Fibroblast of skin of right quadriceps (primary cell): ENCODE measurements at regions not wholly inside any gene's neighbourhood (a gene's known extent, or its start where the extent isn't known, plus 50 kb on each side); places are given as distances from the start of the nearest gene placed in this dataset.
"Not testable (repeated sequence)": the region's sequence is repeated elsewhere in the genome, so short reads cannot be mapped to it uniquely, and the experiment has no call there.

Source experiments
- DNase-seq: peaks from one replicate; pipeline ENCODE4 v3.0.0-alpha.2; 2013

GRCh38 chr7:20083781-20084180, 133.4 kb downstream of the MACC1 start:
- peak; percentile 52 for DNase-seq

- DNase-seq, result no peak
Observed at GRCh38 chr7:20079080-20079479, 138.1 kb downstream of the MACC1 start.

- no peak for DNase-seq
Observed at GRCh38 chr7:20076835-20077234, 140.3 kb downstream of the MACC1 start.

GRCh38 chr7:20075992-20076820, 141.0 kb downstream of the MACC1 start:
- peak; percentile 5 for DNase-seq

- no peak for DNase-seq
Observed at GRCh38 chr7:20075440-20075839, 141.7 kb downstream of the MACC1 start.

GRCh38 chr7:20068004-20068403, 149.2 kb downstream of the MACC1 start:
- not testable (repeated sequence) for DNase-seq

- peak; percentile 83 for DNase-seq
Observed at GRCh38 chr7:20064974-20065862, 152.0 kb downstream of the MACC1 start.

- peak; percentile 29 for DNase-seq
Observed at GRCh38 chr7:20064181-20064970, 152.8 kb downstream of the MACC1 start.

GRCh38 chr7:20063644-20064043, 153.5 kb downstream of the MACC1 start:
- no peak for DNase-seq

- no peak for DNase-seq
Observed at GRCh38 chr7:20062932-20063331, 154.3 kb downstream of the MACC1 start.

- DNase-seq, result no peak
Observed at GRCh38 chr7:20053334-20054104, 163.7 kb downstream of the MACC1 start.

GRCh38 chr7:20050241-20050966, 166.8 kb downstream of the MACC1 start:
- no peak for DNase-seq

- DNase-seq, result no peak
Observed at GRCh38 chr7:20038676-20039075, 178.5 kb downstream of the MACC1 start.

GRCh38 chr7:20035279-20035875, 181.8 kb downstream of the MACC1 start:
- no peak for DNase-seq

- peak; percentile 91 for DNase-seq
Observed at GRCh38 chr7:20033621-20034400, 183.4 kb downstream of the MACC1 start.

GRCh38 chr7:20032741-20033140, 184.4 kb downstream of the MACC1 start:
- no peak for DNase-seq

GRCh38 chr7:20030915-20031362, 186.2 kb downstream of the MACC1 start:
- peak; percentile 77 for DNase-seq

- no peak for DNase-seq
Observed at GRCh38 chr7:20030417-20030816, 186.8 kb downstream of the MACC1 start.

- no peak for DNase-seq
Observed at GRCh38 chr7:20026762-20027161, 190.4 kb downstream of the MACC1 start.

GRCh38 chr7:20021831-20022230, 195.4 kb downstream of the MACC1 start:
- peak; percentile 40 for DNase-seq
